GM18868 (cell line): ENCODE measurements at regions not wholly inside any gene's neighbourhood (a gene's known extent, or its start where the extent isn't known, plus 50 kb on each side); places are given as distances from the start of the nearest gene placed in this dataset.

Source experiments
- ATAC-seq: cut with Tn5 transposase; IDR thresholded peaks from one replicate; pipeline ENCODE4 v1.9.1; 2021; ENCODE audit warnings: mild to moderate bottlenecking, moderate library complexity; ENCODE audit not compliant: unreplicated experiment

GRCh38 chr13:99717959-99718674 lies 216.8 kb downstream of the TM9SF2 start:
- no peak for ATAC-seq

GRCh38 chr13:99709134-99709533 lies 207.9 kb downstream of the TM9SF2 start:
- no peak for ATAC-seq

- ATAC-seq: no peak
These were observed 203.1 kb downstream of the TM9SF2 start for GRCh38 chr13:99704390-99704789.

GRCh38 chr13:99703908-99704307 lies 202.6 kb downstream of the TM9SF2 start:
- no peak for ATAC-seq

DNA sequence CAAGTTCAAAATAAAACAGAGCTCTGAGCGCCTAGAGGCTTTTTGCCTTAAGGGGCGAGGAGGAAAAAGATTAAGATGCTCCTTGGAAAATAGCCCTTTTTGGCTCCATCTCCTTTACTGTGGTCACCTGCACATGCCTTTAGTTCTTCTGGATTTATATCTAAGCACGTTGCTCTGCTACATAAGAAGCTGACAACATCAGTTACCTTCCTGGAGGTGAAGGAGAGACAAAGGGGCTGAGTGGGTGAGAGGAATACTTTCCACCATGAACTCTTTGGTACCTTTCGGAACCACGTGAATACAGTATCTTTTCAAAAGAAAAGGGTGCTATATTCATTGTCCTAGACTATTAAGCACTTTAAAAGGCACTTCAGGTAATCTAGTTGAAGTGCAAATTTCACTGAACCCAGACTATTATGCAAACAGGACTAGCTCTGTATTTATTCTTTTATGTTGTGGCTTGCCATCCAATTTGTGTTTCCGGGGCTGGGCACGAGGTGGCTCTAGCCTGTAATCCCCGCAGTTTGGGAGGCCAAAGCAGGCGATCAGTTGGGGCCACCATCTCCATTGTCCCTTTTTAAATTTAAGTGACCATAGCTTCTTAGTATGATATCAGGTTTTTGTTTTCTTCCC lies 201.5 kb downstream of the TM9SF2 start:
- ATAC-seq: no peak

DNA sequence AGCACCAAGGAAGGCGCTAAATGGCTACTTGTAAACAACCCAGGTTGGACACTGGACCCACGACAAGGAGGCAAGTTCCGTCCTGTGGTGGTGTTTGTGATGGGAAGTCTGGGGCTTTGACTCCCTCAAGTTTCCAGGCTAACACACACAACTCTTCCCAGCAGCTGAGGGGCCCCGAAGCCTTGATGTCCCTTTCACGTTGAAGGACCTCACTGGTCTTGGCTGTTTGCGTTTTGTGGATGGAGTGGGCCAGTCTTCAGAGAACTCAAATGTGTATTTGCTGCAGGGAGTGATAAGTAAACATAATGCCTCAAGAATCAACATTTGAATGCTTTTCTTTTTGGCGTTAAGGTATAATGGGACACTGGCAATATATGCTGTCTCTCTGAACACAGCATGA lies 199.2 kb downstream of the TM9SF2 start:
- ATAC-seq: no peak

- no peak for ATAC-seq
These were observed 197.5 kb downstream of the TM9SF2 start for GRCh38 chr13:99698816-99699099.

GRCh38 chr13:99698010-99698815 lies 196.9 kb downstream of the TM9SF2 start:
- ATAC-seq: no peak

- ATAC-seq: no peak
These were observed 194.6 kb downstream of the TM9SF2 start for GRCh38 chr13:99695857-99696256.

- no peak for ATAC-seq
These were observed 192.8 kb downstream of the TM9SF2 start for GRCh38 chr13:99693852-99694611.

- peak; percentile 33 for ATAC-seq
These were observed 192.1 kb downstream of the TM9SF2 start for GRCh38 chr13:99693351-99693750.

DNA sequence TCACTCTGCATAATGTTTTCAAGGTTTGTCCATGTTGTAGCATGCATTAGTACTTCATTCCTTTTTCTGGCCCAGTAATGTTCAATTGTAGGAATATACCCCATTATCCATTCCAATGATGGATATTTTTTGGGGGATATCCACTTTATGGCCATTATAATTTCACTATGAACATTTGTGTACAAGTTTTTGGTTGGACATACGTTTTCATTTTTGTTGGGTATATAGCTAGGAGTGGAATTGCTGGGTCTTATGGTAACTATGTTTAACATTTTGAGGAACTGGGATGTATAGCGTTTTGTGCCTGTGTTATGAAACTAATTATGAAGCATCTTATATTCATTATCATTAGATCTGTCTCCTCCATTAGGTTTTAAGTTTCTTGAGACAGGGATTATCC lies 191.6 kb downstream of the TM9SF2 start:
- ATAC-seq: no peak

- peak; percentile 82 for ATAC-seq
These were observed 190.3 kb downstream of the TM9SF2 start for GRCh38 chr13:99691552-99691951.

DNA sequence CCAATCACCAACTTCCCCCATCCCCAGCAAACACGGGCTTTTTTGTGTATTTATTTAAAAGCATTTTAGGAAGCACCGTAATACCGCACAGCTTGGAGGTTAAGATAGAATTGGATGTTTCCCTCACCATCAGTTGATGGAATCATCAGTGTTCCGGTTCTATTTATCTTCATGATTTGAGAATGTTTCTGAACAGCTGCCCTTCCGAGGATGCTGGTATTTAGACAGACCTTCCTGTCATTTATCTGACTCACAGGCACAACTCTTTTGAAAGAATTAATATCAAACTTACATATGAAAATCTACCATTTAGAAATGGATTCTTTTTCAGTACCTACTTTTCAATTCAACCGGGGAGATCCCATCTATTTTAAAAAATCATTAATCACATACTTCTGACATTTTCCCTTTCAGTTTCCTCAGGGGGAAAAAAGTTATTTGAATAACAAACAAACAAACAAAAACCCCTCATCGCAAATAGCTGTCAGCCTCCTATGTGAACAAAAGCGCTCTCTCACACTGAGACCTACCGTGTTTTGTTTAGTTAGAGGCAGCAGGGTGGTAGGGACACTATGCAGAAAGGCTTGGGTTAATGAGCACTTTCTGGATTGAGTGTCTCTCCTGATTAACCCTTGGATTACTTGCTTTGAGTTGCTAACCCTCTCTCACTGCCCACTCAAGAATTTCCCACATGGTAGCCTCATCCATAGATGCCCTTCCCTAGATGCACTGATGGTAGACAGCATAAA lies 189.3 kb downstream of the TM9SF2 start:
- ATAC-seq: no peak

GRCh38 chr13:99689955-99690354 lies 188.7 kb downstream of the TM9SF2 start:
- no peak for ATAC-seq

GRCh38 chr13:99688776-99689175 lies 187.5 kb downstream of the TM9SF2 start:
- no peak for ATAC-seq

DNA sequence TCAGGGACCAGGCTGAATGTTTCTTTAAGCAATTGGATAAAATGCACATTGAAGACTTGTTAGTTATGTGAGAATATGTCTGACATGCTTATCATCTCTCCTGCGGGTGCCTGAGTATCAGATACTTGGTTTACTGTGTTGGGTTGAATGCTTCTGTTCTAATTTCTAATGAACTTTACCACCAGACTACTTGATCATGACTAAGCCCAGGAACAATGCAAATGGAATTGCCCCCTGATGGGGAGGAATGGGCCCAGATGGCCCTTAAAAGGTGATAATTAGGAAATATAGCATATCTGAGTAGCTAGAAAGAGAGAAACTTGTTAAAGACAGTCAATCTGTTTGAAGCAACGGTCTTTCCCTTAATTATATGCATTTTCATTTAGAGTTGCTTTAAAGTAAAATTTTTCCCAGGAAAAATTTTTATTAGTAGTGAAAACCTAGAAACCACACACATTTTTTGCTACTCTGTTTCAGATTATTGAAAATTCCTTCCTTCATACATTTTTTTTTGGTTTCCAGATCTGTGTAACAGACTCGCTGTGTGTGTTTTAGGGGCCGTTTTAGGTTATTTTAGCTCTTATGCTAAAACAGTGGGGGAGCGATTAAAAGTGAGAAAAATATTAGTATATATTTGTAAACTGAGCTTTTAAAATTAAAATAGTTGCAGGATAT lies 186.6 kb downstream of the TM9SF2 start:
- ATAC-seq: no peak

DNA sequence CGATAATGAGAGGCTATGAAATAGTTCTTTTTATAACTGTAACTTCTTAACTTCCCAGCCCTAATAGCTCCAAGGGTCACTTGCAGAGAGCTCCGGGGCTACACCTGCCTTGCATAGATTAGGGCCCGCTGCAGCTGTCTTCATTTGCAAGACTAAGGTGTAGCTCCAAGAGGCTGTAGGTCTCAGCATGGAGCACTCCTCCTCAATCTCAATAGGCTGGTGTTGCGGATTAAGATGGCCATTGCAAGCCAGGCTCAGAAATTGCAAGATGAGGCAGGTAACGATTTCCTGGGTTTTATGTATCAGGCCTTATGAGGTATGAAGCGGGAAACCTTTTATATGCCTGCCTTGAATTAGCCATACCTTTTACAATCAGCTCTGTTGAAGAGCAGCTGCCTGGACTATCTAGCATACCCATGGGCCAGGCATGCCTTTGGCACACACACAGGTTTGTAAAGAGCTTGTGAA lies 185.7 kb downstream of the TM9SF2 start:
- ATAC-seq: no peak

DNA sequence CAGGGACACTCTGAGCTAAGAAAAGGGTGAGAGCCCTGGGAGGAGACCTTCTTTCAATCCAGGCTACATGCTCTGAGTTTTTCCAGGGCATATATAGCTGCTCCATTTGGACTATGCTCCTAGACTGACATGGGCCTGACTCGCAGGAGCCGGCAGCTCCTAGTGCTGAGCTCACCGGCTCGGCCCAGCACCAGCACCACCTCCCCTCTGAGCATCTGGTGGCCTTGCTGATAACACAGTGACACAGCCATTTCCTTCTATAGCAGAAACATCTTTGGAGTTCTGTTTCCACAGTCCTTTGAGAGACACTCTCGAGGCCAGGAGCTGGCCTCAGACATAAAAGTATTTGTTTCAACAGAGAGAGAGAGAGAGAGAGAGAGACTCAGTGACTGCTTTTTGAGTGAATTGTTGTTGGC lies 184.9 kb downstream of the TM9SF2 start:
- no peak for ATAC-seq

DNA sequence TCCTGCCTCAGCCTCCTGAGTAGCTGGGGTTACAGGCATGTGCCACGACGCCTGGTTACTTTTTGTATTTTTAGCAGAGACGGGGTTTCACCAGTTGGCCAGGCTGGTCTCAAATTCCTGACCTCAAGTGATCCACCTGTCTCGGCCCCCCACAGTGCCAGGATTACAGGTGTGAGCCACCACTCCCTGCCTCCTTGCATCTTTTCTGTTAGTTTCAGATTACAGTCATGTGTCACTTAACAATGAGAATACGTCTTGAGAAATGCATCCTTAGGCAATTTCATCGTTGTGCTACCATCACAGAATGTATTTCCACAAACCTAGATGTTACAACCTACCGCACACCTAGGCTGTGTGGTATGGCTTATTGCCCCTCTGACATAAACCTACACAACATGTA lies 180.4 kb downstream of the TM9SF2 start:
- no peak for ATAC-seq
